Fibroblast of skin of back (primary cell): ENCODE measurements at regions not wholly inside any gene's neighbourhood (a gene's known extent, or its start where the extent isn't known, plus 50 kb on each side); places are given as distances from the start of the nearest gene placed in this dataset.
"Not testable (repeated sequence)": the region's sequence is repeated elsewhere in the genome, so short reads cannot be mapped to it uniquely, and the experiment has no call there.

ENCODE experiments used
- DNase-seq: peaks from one replicate; pipeline ENCODE4 v3.0.0-alpha.2; 2013

GRCh38 chr17:16888413-16889087 is 83.4 kb downstream of the TNFRSF13B start:
- no peak for DNase-seq

- DNase-seq, result no peak
Observed at GRCh38 chr17:16887523-16888095, 84.3 kb downstream of the TNFRSF13B start.

GRCh38 chr17:16886655-16887322 is 85.1 kb downstream of the TNFRSF13B start:
- DNase-seq, result no peak

GRCh38 chr17:16885204-16885603 is 86.7 kb downstream of the TNFRSF13B start:
- not testable (repeated sequence) for DNase-seq

- DNase-seq, result not testable (repeated sequence)
Observed at GRCh38 chr17:16882926-16883265, 89.0 kb downstream of the TNFRSF13B start.

- no peak for DNase-seq
Observed at GRCh38 chr17:16882243-16882925, 89.5 kb downstream of the TNFRSF13B start.

GRCh38 chr17:16881239-16881924 is 90.5 kb downstream of the TNFRSF13B start:
- DNase-seq, result no peak

GRCh38 chr17:16880843-16881230 is 91.1 kb downstream of the TNFRSF13B start:
- no peak for DNase-seq

- DNase-seq, result no peak
Observed at GRCh38 chr17:16880121-16880842, 91.6 kb downstream of the TNFRSF13B start.

GRCh38 chr17:16879686-16880085 is 92.2 kb downstream of the TNFRSF13B start:
- no peak for DNase-seq

GRCh38 chr17:16878606-16879005 is 93.3 kb downstream of the TNFRSF13B start:
- DNase-seq, result no peak

GRCh38 chr17:16878084-16878483 is 93.8 kb downstream of the TNFRSF13B start:
- DNase-seq, result no peak

- no peak for DNase-seq
Observed at GRCh38 chr17:16877099-16877498, 94.8 kb downstream of the TNFRSF13B start.

GRCh38 chr17:16875662-16876061 is 96.3 kb downstream of the TNFRSF13B start:
- DNase-seq, result no peak

GRCh38 chr17:16874216-16874615 is 97.7 kb downstream of the TNFRSF13B start:
- DNase-seq, result not testable (repeated sequence)

- DNase-seq, result no peak
Observed at GRCh38 chr17:16873174-16874035, 98.5 kb downstream of the TNFRSF13B start.

- DNase-seq, result peak; percentile 30
Observed at GRCh38 chr17:16872351-16873173, 99.4 kb downstream of the TNFRSF13B start.

GRCh38 chr17:16871446-16872190 is 100.3 kb downstream of the TNFRSF13B start:
- not testable (repeated sequence) for DNase-seq
